Breast epithelium (tissue), 3 donors: ENCODE measurements at regions not wholly inside any gene's neighbourhood (a gene's known extent, or its start where the extent isn't known, plus 50 kb on each side); places are given as distances from the start of the nearest gene placed in this dataset.

Source experiments
- CTCF ChIP-seq, 3 donors: fragments of 450-650 bp; IDR thresholded peaks; one replicate each; pipeline ENCODE4 v1.5.1; 2016 to 2017; ENCODE audit warnings: antibody characterized with exemption in 3 of 3, mild to moderate bottlenecking in 3 of 3, moderate library complexity in 3 of 3
- POLR2AphosphoS5 ChIP-seq, 3 donors: sonication (generic); formaldehyde crosslinking; IDR thresholded peaks; one replicate each; pipeline ENCODE4 v1.6.1; 2017; ENCODE audit warnings: antibody characterized with exemption in 3 of 3

- no peak for TF ChIP-seq CTCF (IDR thresholded peaks at IDR 0.05)
- no peak for TF ChIP-seq POLR2AphosphoS5 (IDR thresholded peaks at IDR 0.05)
Observed at GRCh38 chr1:221161571-221162041, 282.4 kb downstream of the HLX start.
